Fibroblast of peridontal ligament (primary cell): ENCODE measurements at regions not wholly inside any gene's neighbourhood (a gene's known extent, or its start where the extent isn't known, plus 50 kb on each side); places are given as distances from the start of the nearest gene placed in this dataset.

Experiments
- DNase-seq: peaks from one replicate; pipeline ENCODE4 v3.0.0-alpha.2; 2010; ENCODE audit errors: extremely low read depth

DNA sequence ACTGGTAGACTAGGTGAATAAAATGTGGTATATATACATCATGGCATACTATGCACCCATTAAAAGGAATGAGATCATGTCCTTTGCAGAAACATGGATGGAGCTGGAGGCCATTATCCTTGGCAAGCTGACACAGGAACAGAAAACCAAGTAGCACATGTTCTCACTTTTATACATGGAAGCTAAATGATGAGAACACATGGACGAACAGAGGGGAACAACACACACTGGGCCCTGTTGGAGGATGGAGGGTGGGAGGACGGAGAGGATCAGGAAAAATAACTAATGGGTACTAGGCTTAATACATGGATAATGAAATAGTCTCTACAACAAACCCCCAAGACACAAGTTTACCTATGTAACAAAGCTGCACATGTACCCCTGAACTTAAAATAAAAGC, 780.0 kb downstream of the DACH1 start:
- DNase-seq = no peak

DNA sequence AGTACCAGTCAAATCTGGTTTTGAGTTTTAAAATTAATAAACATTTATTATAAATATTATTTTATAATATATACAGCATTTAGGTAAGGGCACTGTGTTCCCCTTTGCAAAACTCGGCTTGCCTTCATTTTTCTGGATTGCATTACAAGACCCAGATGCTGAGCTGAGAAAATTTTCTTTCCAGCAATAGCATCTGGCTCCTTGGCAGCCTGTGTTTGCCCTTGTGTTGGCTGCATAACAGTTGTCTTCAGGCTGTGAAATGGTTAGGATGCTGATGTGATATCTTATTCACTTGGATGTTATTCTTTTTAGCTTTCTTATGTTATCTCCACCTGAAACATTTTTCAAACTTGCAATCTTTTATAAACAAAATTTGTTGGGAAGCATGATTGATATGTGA, 784.4 kb downstream of the DACH1 start:
- DNase-seq = no peak

DNA sequence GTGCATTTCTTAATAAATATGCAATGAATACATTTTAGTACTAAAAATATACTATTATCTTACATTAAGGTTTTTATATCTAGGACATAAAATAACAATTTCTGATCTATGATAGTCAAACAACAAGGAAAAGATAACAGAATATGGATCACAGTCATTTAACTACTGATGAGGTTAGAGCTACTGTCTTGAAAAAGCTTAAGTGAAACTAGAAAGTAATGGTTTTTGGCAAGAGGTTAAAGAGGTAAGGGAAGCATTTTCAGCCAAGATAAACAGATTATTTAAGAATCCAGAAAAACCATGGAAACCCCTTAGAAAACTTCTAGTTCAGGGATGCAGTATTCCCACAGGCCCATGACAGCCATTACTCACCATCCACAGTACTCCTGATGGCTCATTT, 787.4 kb downstream of the DACH1 start:
- DNase-seq = no peak

DNA sequence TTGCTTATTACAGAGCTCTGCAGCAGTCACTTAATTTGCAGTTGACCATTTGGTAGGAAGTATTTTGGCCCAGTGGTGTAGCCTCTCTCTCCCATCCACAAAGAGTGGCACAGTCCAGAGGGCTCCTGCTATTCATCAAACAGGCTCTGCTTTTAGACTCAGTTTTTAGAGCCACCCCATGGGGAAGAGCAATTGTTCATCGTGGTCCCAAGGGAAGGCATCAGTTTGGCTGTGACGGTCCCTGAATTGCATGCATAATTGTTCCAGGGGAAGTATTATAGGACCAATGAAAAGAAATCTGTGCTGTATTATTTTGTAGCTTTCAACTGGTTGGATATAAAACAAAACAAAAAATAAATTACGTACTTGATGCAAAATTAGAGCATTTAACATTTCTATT, 799.0 kb downstream of the DACH1 start:
- no peak for DNase-seq

DNA sequence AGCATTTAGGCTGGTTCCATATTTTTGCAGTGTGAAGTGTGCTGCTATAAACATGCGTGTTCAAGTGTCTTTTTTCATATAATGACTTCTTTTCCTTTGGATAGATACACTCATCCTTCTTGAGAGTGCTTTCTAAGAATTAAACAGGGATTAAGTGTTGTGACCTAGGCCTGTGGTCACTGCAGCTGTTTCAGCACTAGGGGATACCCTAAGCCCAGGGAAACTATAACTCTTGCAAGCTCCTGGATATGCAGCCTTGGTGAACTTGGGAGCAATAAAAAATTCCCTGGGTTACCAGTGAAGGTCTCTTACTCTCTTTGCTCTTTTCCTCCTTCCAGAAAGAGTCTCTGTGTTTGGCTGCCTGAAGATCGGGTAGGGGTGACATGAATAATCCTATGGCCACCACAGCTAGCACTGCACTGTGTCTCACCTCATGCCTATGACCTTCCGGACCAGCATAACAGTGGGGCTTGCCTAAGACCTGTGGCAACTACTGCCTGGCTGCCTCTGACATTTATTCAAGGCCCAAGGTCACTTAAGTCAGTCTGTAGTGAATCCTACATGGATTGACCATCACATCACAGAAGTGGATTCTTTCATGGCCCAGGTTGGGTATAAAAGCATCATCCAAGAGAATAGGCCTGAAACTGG, 799.7 kb downstream of the DACH1 start:
- DNase-seq = no peak

DNA sequence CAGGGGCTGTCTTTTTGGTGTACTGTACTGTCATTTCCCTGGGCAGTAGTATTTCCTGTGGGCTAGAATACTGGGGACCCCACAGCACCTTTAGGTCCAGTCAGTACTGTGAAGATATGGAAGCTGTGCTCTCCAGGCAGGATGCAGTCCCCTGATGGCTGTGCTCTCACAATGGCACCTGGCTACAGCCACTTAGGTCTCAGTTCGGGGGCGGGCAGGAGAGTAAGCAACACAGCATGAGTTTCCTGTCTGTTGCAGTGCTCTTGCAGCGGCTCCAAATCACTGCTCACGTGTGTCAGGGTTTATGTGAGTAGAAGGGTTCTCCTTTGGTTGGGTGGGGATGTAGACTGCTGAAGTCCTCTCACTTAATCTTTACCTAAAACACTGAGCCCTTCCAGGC, 810.4 kb downstream of the DACH1 start:
- no peak for DNase-seq

DNA sequence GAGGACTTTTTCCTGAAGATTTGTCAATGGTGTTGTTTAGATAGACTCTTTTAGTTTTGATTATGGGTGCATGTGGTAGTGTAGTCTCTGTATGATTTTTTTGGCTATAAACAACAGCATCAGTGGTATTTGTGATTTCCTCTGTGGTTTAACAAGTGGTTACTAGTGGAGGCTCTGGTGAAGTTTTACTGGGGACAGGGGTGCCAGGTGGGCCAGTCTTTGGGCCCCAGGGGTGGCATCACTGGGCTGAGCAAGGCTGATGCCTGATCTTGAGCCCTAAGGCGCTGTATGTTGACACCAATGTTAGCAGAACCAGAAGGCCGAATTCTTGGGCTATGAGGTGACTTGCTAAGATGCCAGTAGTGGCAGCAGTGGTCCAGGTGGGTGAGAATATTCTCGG, 811.4 kb downstream of the DACH1 start:
- DNase-seq = no peak

DNA sequence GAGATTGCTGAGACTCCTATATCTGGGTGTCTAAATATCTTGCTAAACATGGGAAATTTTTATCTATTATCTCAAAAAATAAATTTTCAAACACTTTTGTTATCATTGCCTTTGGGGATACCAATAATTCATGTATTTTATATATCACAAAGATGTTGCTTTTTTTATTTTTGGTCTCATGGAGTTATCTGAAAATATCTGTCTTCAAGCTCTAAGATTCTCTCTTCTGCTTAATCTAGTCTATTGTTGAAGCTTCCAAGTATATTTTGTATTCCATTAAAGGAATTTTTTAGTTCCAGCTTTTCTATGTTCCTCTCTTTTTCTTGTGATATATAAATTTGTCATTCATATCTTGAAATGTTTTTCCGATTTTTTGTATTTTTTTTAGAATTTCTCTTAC, 812.0 kb downstream of the DACH1 start:
- no peak for DNase-seq

DNA sequence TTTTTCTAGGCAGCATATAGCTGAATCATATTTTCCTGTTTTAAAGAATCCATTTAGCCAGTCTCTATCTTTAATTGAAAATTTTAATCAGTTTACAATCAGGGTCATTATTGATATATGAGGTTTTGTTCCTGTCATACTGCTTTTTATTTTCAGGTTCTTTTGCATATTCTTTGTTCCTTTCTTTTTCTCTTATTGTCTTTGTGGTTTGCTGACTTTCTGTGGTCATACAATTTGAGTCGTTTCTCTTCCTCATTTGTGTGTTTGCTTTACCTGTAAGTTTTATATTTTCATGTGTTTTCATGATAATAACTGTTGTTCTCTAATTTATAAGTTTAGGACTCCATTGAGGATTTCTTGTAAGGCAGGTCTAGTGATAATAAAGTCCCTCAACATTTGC, 812.6 kb downstream of the DACH1 start:
- no peak for DNase-seq

DNA sequence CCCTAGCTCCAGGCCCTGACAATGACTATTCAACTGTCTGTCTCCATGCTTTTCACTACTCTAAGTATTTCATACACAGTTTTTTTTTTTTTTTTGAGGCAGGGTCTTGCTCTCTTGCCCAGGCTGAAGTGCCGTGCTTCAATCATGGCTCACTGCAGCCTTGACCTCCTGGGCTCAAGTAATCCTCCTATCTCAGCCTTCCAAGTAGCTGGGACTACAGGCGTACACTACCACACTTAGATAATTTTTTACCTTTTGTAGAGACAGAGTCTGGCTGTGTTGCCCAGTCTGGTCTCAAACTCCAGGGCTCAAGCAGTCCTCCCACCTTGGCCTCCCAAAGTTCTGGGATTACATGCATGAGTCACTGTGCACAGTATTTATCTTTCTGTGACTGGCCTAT, 815.4 kb downstream of the DACH1 start:
- no peak for DNase-seq

DNA sequence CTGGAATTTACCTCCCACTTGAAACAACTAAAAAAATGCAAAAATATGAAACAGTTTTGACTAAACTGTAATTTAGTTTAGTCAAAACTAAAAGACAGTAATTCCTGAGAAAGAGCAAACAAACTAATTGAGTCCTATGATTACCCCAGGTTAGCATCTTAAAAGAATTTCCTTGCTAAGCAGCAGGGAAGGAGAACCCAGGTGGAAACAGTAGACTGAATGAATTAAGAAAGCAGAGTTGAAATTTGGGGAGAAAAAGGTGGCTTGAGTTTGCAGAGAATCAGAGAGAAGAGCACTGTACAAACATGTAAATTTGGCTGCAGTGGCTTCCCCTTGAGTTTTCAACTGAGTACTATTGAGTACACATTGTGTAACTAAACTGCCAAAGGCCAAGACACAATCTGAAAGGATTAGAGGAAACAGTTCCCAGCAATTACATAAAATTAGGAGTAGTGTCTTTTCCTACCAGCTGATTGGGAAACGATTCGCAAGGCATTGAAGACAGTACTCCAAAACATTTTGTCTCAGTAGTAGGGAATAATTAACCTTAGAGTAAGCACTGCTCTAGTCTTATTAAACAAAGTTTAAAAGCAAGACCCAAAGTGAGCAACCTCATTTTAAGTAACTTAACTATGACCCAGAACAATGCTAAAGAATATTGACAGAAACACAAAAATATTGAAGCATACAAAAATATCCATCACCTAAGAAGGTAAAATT, 820.5 kb downstream of the DACH1 start:
- DNase-seq = no peak

DNA sequence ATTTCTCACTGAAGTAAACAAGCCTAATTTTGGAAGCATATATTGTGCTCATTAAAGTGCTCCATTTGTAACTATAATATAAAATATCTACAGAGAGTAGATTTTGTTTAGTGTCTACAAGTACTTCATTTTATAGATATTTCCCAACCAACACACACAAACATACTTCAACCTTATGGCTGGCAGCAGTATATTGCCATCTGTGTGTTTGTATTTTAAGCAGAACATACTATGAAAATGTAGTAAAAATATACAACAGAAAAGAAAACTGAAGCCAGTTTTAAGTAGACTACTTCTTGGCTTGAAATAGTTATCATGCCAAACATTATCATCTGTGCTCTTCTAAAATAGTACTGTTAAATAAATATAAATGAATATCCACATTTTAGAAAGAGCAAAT, 821.9 kb downstream of the DACH1 start:
- DNase-seq = no peak

DNA sequence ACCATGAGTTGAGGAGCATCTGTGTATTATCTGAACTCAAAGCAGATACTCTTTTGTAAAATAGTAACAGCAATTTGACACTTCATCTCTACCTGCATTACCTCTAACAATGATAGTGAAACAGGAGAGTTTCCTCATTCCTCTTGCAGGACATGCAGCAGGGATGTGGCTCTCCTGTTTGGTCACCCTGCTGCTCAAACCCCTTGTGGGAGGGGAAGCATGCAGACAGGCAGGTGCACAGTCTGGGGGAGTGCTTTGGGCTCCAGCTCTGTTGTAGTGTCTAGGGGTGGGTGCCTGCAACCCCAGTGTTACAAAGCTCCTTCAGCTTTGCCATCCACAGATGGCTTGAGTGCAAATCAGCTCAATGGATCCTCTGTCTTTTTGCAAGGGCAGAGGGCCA, 827.6 kb downstream of the DACH1 start:
- DNase-seq = no peak

DNA sequence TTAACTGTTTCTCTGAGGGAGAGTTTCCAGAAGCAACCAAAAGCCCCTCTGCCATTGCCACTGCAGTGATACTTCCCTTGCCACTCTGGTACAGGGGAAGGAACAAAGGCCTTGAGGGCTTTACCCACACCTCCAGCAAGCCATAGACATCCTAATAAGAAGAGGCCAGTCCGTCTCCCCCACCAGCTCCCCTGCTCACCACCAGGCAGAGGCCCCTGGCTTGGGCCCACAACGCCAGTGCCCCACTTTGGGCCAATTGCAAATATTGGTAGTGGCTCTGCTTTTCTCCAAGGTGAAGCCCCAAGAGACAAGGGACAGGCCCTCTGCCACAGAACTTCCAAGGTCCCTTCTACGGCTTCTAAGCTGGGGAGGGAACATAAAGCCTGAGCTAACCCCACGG, 833.0 kb downstream of the DACH1 start:
- no peak for DNase-seq

DNA sequence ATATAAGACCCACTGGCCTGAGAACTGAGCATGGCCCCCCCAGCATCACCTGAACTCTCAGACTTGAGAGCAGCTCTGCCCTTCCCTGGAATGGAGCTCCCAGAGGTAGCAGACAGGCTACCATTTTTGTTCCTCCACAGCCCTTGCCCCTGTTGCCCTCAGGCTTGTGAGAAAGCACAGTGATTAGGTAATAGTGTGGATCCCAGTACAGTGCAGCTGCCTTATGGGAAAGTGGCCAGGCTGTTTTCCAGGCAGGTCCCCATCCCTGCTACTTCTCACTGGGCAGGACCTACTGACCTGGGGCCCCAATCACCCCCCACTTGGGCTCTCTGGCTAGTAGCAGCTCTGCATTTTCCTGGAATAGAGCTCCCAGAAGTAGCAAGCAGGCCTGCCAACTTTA, 834.0 kb downstream of the DACH1 start:
- no peak for DNase-seq

DNA sequence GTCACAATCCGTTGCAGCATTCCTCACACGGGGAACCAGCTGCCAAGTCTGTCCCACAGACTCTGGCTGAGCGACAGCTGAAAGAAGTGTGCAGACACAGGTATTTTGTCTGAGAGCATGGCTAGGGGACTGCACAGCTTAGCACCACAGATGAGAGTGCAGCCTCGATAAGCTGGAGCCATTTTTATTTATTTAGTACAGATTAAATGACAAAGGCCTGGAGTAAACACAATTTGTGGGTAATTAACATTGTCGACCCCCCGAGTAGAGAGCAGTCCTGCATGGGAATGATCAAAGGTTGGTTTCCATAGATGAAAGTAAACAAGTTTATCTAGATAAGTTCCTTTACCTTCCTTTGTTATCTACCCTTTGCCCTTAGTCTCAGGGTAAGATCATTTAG, 836.2 kb downstream of the DACH1 start:
- DNase-seq = no peak

DNA sequence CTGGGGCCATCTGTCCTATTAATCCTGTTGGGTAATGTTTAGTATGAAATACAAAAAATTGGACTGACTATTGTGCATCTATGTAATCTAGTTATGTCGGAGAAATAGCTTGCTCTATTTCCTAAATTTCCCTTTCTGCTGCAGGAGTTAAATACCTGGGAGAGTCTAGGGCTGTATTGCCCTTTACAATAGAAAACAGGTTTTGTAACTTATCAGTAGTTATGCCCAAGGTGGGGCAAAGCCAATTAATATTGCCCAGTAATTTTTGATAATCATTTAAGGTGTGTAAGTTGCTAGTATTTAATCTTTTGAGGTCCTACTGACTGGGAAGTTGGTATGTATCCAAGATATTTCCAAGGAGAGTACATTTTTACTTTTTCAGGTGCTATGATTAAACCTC, 838.1 kb downstream of the DACH1 start:
- DNase-seq = no peak

DNA sequence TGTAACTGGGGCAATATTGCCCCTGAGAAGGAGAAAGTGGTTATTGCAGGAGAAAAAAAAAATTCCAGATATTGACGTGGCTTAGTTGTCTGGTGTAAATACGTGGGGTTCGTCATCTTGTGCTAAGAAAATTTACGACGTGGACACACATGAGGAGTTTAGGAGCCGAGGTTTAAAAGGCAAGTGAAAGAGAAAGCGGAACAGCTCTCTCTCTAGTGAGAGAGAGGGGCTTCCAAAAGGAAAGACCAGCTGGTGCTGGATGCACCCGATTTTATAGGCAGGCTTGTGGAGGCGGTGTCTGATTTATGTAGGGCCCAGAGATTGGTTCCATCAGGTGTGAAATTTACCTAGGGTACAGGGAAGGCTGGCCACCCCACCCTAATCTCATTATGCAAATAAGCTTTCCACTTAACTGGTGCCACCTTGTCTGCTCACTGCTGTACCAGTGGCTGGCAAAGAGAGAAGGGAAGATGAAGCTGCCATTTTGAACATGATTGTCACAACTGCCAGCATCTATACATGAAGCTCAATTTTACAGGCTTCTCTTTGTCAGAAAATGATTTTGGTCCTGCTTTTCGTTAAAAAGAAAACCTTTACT, 845.1 kb downstream of the DACH1 start:
- no peak for DNase-seq

DNA sequence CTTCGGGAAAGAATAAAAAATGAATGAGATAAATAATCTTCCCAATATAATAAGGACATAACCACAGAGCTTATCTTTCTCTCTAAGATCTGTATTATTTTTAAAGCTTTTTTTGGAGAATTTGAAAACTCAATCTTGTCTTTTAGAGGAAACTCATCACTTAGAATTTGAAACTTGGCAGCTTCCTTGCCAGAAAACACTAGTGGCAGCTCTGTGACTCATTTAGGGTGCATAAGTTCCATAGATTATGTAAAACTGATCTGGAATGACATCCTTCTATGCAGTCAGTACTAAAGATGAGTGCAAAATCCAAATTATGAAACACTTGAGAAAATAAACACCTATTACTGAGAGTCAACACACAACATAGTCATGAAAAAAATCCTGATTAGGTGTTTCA, 848.0 kb downstream of the DACH1 start:
- no peak for DNase-seq

DNA sequence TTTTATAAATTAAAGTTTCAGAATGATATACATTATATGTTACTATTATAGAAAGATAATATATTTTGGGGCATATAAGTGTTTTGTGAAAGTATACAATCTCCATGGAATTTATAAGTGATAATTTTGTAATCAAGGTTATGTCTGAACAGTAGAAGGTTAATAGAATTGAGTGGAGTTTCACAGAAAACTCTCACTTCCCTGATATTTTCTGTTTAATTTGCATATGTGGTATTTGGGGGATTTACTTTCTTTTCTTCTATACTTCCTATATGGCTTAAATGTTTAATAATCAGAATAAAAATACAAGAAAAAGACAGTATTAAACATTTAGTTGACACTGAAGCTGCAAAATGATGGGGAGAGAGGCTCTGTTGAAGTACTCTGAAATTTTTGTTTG, 848.5 kb downstream of the DACH1 start:
- DNase-seq = no peak

DNA sequence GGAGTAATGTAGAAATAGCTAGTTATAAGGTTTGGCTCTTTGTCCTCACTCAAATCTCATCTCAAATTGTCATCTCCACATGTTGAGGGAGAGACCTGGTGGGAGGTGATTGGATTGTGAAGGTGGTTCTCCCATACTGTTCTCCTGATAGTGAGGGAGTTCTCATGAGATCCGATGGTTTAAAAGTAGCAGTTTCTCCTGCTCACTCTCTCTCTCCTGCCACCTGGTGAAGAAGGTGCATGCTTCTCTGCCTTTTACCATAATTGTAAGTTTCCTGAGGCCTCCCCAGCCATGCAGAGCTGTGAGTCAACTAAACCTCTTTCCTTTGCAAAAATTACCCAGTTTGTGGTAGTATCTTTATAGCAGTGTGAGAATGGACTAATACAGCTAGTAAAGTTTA, 849.4 kb downstream of the DACH1 start:
- no peak for DNase-seq

DNA sequence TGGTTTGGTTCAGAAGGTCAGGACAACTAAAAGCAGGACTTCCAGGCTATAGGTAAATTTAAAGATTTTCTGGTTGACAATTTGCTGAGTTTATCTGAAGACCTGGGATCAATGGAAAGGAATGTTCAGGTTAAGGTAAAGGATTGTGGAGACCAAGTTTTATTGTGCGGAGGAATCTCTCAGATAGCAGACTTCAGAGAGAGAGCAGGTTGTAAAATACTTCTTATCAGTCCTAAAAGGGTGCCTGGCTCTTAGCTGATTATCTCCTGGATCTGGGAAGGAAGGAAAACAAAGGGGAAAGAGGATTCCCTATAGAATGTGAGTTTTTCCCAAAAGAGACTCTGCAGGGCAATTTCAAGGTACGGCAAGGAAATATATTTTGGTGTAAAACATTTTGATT, 851.5 kb downstream of the DACH1 start:
- no peak for DNase-seq

DNA sequence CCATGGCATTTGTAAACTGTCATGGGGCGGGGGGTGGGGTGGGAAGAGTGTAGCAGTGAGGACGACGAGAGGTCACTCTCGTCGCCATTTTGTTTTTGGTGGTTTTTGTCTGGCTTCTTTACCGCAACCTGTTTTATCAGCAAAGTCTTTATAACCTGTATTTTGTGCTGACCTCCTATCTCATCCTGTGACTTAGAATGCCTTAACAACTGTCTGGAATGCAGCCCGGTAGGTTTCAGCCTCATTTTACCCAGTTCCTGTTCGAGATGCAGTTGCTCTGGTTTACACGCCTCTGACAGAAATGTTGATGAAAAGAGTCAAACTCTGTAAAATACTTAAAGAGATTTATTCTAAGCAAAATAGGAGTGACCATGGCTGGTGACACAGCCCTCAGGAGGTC, 852.0 kb downstream of the DACH1 start:
- DNase-seq = no peak

DNA sequence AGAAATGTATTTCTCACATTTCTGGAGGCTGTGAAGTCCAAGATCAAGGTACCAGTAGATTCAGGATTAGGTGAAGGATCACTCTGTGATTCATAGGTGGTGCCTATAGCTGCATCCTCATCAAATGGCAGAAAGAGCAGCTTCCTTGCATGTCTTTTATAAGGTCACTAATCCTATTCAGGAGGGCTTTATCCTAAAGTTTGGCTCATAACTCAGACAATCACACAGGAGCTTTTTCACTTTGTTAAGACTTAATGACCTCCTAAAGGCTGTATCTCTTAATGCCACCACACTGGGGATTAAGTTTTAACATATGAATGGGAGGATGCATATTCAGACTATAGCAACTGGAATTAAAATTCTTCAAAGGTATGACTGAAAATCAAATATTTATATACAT, 861.1 kb downstream of the DACH1 start:
- no peak for DNase-seq
